NCI-H2081 treated with DMSO at 0.1 percent for 48 hours (cell line): ENCODE measurements at regions not wholly inside any gene's neighbourhood (a gene's known extent, or its start where the extent isn't known, plus 50 kb on each side); places are given as distances from the start of the nearest gene placed in this dataset.
"Not testable (repeated sequence)": the region's sequence is repeated elsewhere in the genome, so short reads cannot be mapped to it uniquely, and the experiment has no call there.

Experiments used
- DNase-seq: peaks from one replicate; lab custom pipeline; 2025; lab: John Stamatoyannopoulos, UW

GRCh38 chr13:108003626-108004025, 211.7 kb downstream of the LIG4 start:
- no peak for DNase-seq

GRCh38 chr13:108000998-108001397, 214.3 kb downstream of the LIG4 start:
- DNase-seq, result no peak

- no peak for DNase-seq
Observed at GRCh38 chr13:107999751-108000150, 215.6 kb downstream of the LIG4 start.

GRCh38 chr13:107994137-107994536, 221.2 kb downstream of the LIG4 start:
- DNase-seq, result no peak

GRCh38 chr13:107993239-107993949, 221.9 kb downstream of the LIG4 start:
- no peak for DNase-seq

- DNase-seq, result no peak
Observed at GRCh38 chr13:107992542-107992941, 222.8 kb downstream of the LIG4 start.

GRCh38 chr13:107977071-107977574, 238.2 kb downstream of the LIG4 start:
- DNase-seq, result peak; percentile 59

- DNase-seq, result no peak
Observed at GRCh38 chr13:107976628-107977027, 238.7 kb downstream of the LIG4 start.

- no peak for DNase-seq
Observed at GRCh38 chr13:107974409-107974808, 240.9 kb downstream of the LIG4 start.

GRCh38 chr13:107969546-107969945, 245.8 kb downstream of the LIG4 start:
- no peak for DNase-seq

- DNase-seq, result no peak
Observed at GRCh38 chr13:107968470-107968869, 246.9 kb downstream of the LIG4 start.

- DNase-seq, result peak; percentile 8
Observed at GRCh38 chr13:107964395-107964794, 250.9 kb downstream of the LIG4 start.

- DNase-seq, result no peak
Observed at GRCh38 chr13:107961849-107962608, 253.3 kb downstream of the LIG4 start.

- no peak for DNase-seq
Observed at GRCh38 chr13:107960301-107960700, 255.0 kb downstream of the LIG4 start.

GRCh38 chr13:107956889-107957288, 258.4 kb downstream of the LIG4 start:
- no peak for DNase-seq

- DNase-seq, result no peak
Observed at GRCh38 chr13:107942030-107942617, 273.2 kb downstream of the LIG4 start.

- no peak for DNase-seq
Observed at GRCh38 chr13:107941345-107942029, 273.8 kb downstream of the LIG4 start.

GRCh38 chr13:107937848-107938247, 277.5 kb downstream of the LIG4 start:
- DNase-seq, result no peak

GRCh38 chr13:107931056-107931455, 284.3 kb downstream of the LIG4 start:
- no peak for DNase-seq

GRCh38 chr13:107928762-107929161, 286.6 kb downstream of the LIG4 start:
- DNase-seq, result no peak

- no peak for DNase-seq
Observed at GRCh38 chr13:107927557-107927956, 287.8 kb downstream of the LIG4 start.

GRCh38 chr13:107926515-107926914, 288.8 kb downstream of the LIG4 start:
- DNase-seq, result not testable (repeated sequence)
